HepG2 (cell line): ENCODE measurements at regions not wholly inside any gene's neighbourhood (a gene's known extent, or its start where the extent isn't known, plus 50 kb on each side); places are given as distances from the start of the nearest gene placed in this dataset.

Experiments used
- CAMTA2 ChIP-seq: sonication (generic); formaldehyde crosslinking; IDR thresholded peaks from 2 replicates; pipeline ENCODE4 v1.4.0; 2020; ENCODE audit warnings: mild to moderate bottlenecking, missing genetic modification reagents, borderline replicate concordance
- CREB1 ChIP-seq, 2 experiments: fragments of 450-650 bp in 1 of 2; IDR thresholded peaks; 2 replicates each; pipeline ENCODE4 v1.6.1; 2016 to 2017; ENCODE audit warnings: control low read depth in 1 of 2, mild to moderate bottlenecking in 1 of 2, missing compliant biosample characterization in 1 of 2, missing genetic modification characterization in 1 of 2
- DBP ChIP-seq: sonication (generic); formaldehyde crosslinking; IDR thresholded peaks from 2 replicates; pipeline ENCODE4 v1.4.0; 2020; ENCODE audit warnings: missing genetic modification reagents; ENCODE audit errors: not compliant biosample characterization
- ELF4 ChIP-seq: sonication (generic); formaldehyde crosslinking; IDR thresholded peaks from 2 replicates; pipeline ENCODE4 v1.5.0; 2020; ENCODE audit warnings: missing genetic modification reagents, mild to moderate bottlenecking, moderate library complexity, borderline replicate concordance
- ERF ChIP-seq: IDR thresholded peaks from 2 replicates; pipeline ENCODE4 v1.6.1; 2018; ENCODE audit warnings: missing biosample characterization, missing genetic modification reagents
- HDAC1 ChIP-seq: sonication (generic); formaldehyde crosslinking; IDR thresholded peaks from 2 replicates; pipeline ENCODE4 v1.5.1; 2020; ENCODE audit warnings: mild to moderate bottlenecking, missing genetic modification reagents
- HES4 ChIP-seq: sonication (generic); formaldehyde crosslinking; IDR thresholded peaks from 2 replicates; pipeline ENCODE4 v1.9.0; 2021; ENCODE audit warnings: mild to moderate bottlenecking, missing genetic modification reagents, borderline replicate concordance
- MED1 ChIP-seq: sonication (generic); formaldehyde crosslinking; IDR thresholded peaks from 2 replicates; pipeline ENCODE4 v1.4.0; 2020; ENCODE audit warnings: missing genetic modification reagents
- NBN ChIP-seq: fragments of 450-650 bp; conservative IDR thresholded peaks from 2 replicates; pipeline ENCODE4 v1.6.1; 2017
- NCOA2 ChIP-seq: sonication (generic); formaldehyde crosslinking; IDR thresholded peaks from 2 replicates; pipeline ENCODE4 v1.8.0; 2022; ENCODE audit warnings: inconsistent platforms
- POLR2A ChIP-seq, 2 experiments: IDR thresholded peaks; 2 replicates each; pipeline ENCODE4 v1.6.1; 2011; ENCODE audit warnings: low read depth in 2 of 2, low read length in 2 of 2, mild to moderate bottlenecking in 1 of 2, moderate library complexity in 1 of 2; ENCODE audit not compliant: insufficient read depth in 1 of 2
- RFX1 ChIP-seq: fragments of 450-650 bp; IDR thresholded peaks from 2 replicates; pipeline ENCODE4 v1.6.1; 2017
- RORA ChIP-seq: sonication (generic); formaldehyde crosslinking; IDR thresholded peaks from 2 replicates; pipeline ENCODE4 v1.5.0; 2020; ENCODE audit warnings: mild to moderate bottlenecking, missing genetic modification reagents, moderate library complexity
- SRSF1 ChIP-seq: fragments of 200-400 bp; formaldehyde crosslinking; optimal IDR thresholded peaks from 2 replicates; pipeline ENCODE3; 2017; ENCODE audit warnings: mild to moderate bottlenecking, low read depth, low read length, moderate library complexity
- SUZ12 ChIP-seq: fragments of 150-350 bp; IDR thresholded peaks from 2 replicates; pipeline ENCODE4 v1.6.1; 2014; ENCODE audit warnings: low read depth, low read length
- THAP7 ChIP-seq: sonication (generic); formaldehyde crosslinking; IDR thresholded peaks from 2 replicates; pipeline ENCODE4 v1.8.1; 2023; ENCODE audit warnings: mild to moderate bottlenecking, missing genetic modification reagents
- TRAFD1 ChIP-seq: sonication (generic); formaldehyde crosslinking; IDR thresholded peaks from 2 replicates; pipeline ENCODE4 v1.5.1; 2020; ENCODE audit warnings: missing genetic modification reagents, mild to moderate bottlenecking, borderline replicate concordance
- ZBTB34 ChIP-seq: sonication (generic); formaldehyde crosslinking; IDR thresholded peaks from 2 replicates; pipeline ENCODE4 v1.8.0; 2022; ENCODE audit warnings: mild to moderate bottlenecking, missing genetic modification reagents
- ZMYM4 ChIP-seq: sonication (generic); formaldehyde crosslinking; IDR thresholded peaks from 2 replicates; pipeline ENCODE4 v1.8.1; 2023; ENCODE audit warnings: mild to moderate bottlenecking, missing genetic modification reagents
- ZNF780A ChIP-seq: sonication (generic); formaldehyde crosslinking; IDR thresholded peaks from 2 replicates; pipeline ENCODE4 v1.8.0; 2022; ENCODE audit warnings: mild to moderate bottlenecking, missing genetic modification reagents, moderate library complexity
- TF ChIP-seq, protein P1 (sequence below): sonication (generic); formaldehyde crosslinking; IDR thresholded peaks from 2 replicates; pipeline ENCODE4 v1.4.0; 2020; ENCODE audit warnings: mild to moderate bottlenecking, missing genetic modification reagents
- TF ChIP-seq, protein P2 (sequence below): sonication (generic); formaldehyde crosslinking; IDR thresholded peaks from 2 replicates; pipeline ENCODE4 v1.4.0; 2020; ENCODE audit warnings: mild to moderate bottlenecking, missing genetic modification reagents
- TF ChIP-seq, protein P3 (sequence below): sonication (generic); formaldehyde crosslinking; IDR thresholded peaks from 2 replicates; pipeline ENCODE4 v1.8.0; 2022; ENCODE audit warnings: missing genetic modification reagents, mild to moderate bottlenecking, moderate library complexity, borderline replicate concordance

DNA sequence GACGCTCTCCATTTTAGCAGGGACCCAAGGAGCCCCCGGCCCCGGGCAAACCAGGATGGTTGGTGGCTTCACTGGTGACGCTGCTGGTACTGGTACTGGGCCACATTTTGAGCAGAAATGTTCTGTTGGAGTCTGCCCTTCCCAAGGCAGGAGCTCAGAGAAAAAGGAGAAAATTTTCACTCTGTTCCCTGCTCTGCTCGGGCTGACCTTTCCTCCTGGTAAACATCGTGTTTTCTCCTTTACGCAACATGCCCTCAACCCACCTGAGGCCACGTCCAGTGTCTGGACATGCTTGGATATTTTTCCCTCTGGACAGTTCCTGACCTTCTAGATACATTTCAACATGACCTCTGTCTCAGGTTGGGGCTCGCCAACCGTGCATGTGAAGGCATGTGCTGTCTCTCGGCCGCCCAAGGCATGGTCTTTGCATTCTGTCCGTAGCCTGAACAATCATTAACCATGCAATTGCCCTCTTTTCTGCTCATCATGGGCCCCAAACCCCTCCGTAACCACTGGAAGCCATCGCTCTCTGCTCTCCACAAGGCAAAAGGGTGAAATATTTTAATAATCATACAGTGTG lies 115.2 kb upstream of the PEG3 start (continued):
- TF ChIP-seq CAMTA2 (CRISPR knock-in tag): no peak
- TF ChIP-seq HES4 (CRISPR knock-in tag): peak; percentile 51; the same call in 1 of the 2 replicates
- peak in 1 of 2 experiments; percentile 56; a peak in 2 of 4 replicates for TF ChIP-seq POLR2A (IDR thresholded peaks at IDR 0.05; ENCODE audit: insufficient read depth in 1 of 2, low read depth in 2 of 2, low read length in 2 of 2)
- peak; percentile 71; the same call in 1 of the 2 replicates for TF ChIP-seq THAP7
- no peak for TF ChIP-seq TRAFD1 (CRISPR knock-in tag)
- peak; percentile 92 for TF ChIP-seq HDAC1 (CRISPR knock-in tag)
- TF ChIP-seq ERF (CRISPR knock-in tag): peak; percentile 99
- TF ChIP-seq, protein P1, sequence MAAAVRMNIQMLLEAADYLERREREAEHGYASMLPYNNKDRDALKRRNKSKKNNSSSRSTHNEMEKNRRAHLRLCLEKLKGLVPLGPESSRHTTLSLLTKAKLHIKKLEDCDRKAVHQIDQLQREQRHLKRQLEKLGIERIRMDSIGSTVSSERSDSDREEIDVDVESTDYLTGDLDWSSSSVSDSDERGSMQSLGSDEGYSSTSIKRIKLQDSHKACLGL (CRISPR knock-in tag): peak; percentile 54; the same call in 1 of the 2 replicates
- no peak for TF ChIP-seq SUZ12
- 0 out of 2 replicates have a peak, but pooled peaks have one; percentile 43 for TF ChIP-seq ZNF780A (CRISPR knock-in tag)
- TF ChIP-seq CREB1 (IDR thresholded peaks at IDR 0.05): peak; percentile 41
- TF ChIP-seq CREB1 (CRISPR knock-in tag; IDR thresholded peaks at IDR 0.05): peak; percentile 86
- no peak for TF ChIP-seq NBN
- no peak for TF ChIP-seq DBP (CRISPR knock-in tag)
- TF ChIP-seq NCOA2: peak; percentile 99
- no peak; the same call in 1 of the 2 replicates for TF ChIP-seq ELF4 (CRISPR knock-in tag)
- no peak for TF ChIP-seq RORA
- TF ChIP-seq, protein P2, sequence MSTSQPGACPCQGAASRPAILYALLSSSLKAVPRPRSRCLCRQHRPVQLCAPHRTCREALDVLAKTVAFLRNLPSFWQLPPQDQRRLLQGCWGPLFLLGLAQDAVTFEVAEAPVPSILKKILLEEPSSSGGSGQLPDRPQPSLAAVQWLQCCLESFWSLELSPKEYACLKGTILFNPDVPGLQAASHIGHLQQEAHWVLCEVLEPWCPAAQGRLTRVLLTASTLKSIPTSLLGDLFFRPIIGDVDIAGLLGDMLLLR (CRISPR knock-in tag): 0 out of 2 replicates have a peak, but pooled peaks have one; percentile 20
- no peak for TF ChIP-seq RFX1
- peak; percentile 95 for TF ChIP-seq ZMYM4 (CRISPR knock-in tag)
- TF ChIP-seq MED1 (CRISPR knock-in tag): peak; percentile 100
- TF ChIP-seq, protein P3, sequence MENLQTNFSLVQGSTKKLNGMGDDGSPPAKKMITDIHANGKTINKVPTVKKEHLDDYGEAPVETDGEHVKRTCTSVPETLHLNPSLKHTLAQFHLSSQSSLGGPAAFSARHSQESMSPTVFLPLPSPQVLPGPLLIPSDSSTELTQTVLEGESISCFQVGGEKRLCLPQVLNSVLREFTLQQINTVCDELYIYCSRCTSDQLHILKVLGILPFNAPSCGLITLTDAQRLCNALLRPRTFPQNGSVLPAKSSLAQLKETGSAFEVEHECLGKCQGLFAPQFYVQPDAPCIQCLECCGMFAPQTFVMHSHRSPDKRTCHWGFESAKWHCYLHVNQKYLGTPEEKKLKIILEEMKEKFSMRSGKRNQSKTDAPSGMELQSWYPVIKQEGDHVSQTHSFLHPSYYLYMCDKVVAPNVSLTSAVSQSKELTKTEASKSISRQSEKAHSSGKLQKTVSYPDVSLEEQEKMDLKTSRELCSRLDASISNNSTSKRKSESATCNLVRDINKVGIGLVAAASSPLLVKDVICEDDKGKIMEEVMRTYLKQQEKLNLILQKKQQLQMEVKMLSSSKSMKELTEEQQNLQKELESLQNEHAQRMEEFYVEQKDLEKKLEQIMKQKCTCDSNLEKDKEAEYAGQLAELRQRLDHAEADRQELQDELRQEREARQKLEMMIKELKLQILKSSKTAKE (CRISPR knock-in tag): peak; percentile 100
- no peak for TF ChIP-seq SRSF1
- TF ChIP-seq ZBTB34 (CRISPR knock-in tag): peak; percentile 70; the same call in 1 of the 2 replicates
